ENCODE measurements at regions not wholly inside any gene's neighbourhood (a gene's known extent, or its start where the extent isn't known, plus 50 kb on each side); places are given as distances from the start of the nearest gene placed in this dataset.

- TF ChIP-seq CTCF (IDR thresholded peaks at IDR 0.05): no peak
- DNase-seq (no peak), ATAC-seq (ENCODE audit: low read depth) (no peak)
- Mint-ChIP-seq H3K36me3 (ENCODE audit: low read depth) (no peaks in the 10 kb centered on the region), H3K27me3 (peaks cover 12% of the 10 kb centered on the region), H3K9me3 (no peaks in the 10 kb centered on the region), H3K4me1 (no peaks in the 10 kb centered on the region), H3K27ac (no peak overlapping the region), H3K4me3 (no peak overlapping the region)
- POLR2A ChIA-PET: no interaction called here
- CTCF ChIA-PET: interaction anchor here (1.0 kb wide), 1 partner anchor 10 kb away, joined by 3 read pairs; no protein-coding TSS in a partner anchor
- intact Hi-C loops (cut with micrococcal nuclease): no loop called here
These were observed 293.9 kb downstream of the THBS2 start for GRCh38 chr6:168959696-168960095.

- H3K27me3 Mint-ChIP-seq: peaks cover 12% of the 10 kb centered on the region
- DNase-seq (no peak), ATAC-seq (ENCODE audit: low read depth) (no peak)
- TF ChIP-seq CTCF (IDR thresholded peaks at IDR 0.05): no peak
- intact Hi-C loops (cut with micrococcal nuclease): loop anchor here (1.0 kb wide), 1 partner anchor 1560 kb away; no protein-coding TSS in a partner anchor
- no peaks in the 10 kb centered on the region for H3K9me3 Mint-ChIP-seq
- no peaks in the 10 kb centered on the region for H3K36me3 Mint-ChIP-seq (ENCODE audit: low read depth)
- no peak overlapping the region for H3K4me3 Mint-ChIP-seq
- CTCF ChIA-PET: interaction anchor here (0.6 to 1.8 kb wide), 3 partner anchors 1560 to 1573 kb away, joined by 3 to 8 read pairs (median 7); no protein-coding TSS in a partner anchor
- no peak overlapping the region for H3K27ac Mint-ChIP-seq
- no peaks in the 10 kb centered on the region for H3K4me1 Mint-ChIP-seq
- POLR2A ChIA-PET: no interaction called here
These were observed 296.5 kb downstream of the THBS2 start for GRCh38 chr6:168956884-168957730.

- ATAC-seq (ENCODE audit: low read depth) (no peak), DNase-seq (no peak)
- CTCF ChIA-PET: interaction anchor here (1.8 kb wide), 2 partner anchors 1561 to 1573 kb away, joined by 7 to 8 read pairs; no protein-coding TSS in a partner anchor
- Mint-ChIP-seq H3K27ac (no peak overlapping the region), H3K27me3 (peaks cover 11% of the 10 kb centered on the region), H3K4me3 (no peak overlapping the region), H3K9me3 (no peaks in the 10 kb centered on the region), H3K36me3 (ENCODE audit: low read depth) (no peaks in the 10 kb centered on the region), H3K4me1 (no peaks in the 10 kb centered on the region)
- TF ChIP-seq CTCF (IDR thresholded peaks at IDR 0.05): no peak
- POLR2A ChIA-PET: no interaction called here
- intact Hi-C loops (cut with micrococcal nuclease): no loop called here
These were observed 297.4 kb downstream of the THBS2 start for GRCh38 chr6:168956141-168956838.

GRCh38 chr6:168953461-168953860 lies 300.2 kb downstream of the THBS2 start:
- no peak for TF ChIP-seq CTCF (IDR thresholded peaks at IDR 0.05)
- CTCF ChIA-PET: interaction anchor here (0.8 kb wide), 1 partner anchor 10 kb away, joined by 3 read pairs; no protein-coding TSS in a partner anchor
- DNase-seq (no peak), ATAC-seq (ENCODE audit: low read depth) (no peak)
- H3K36me3 Mint-ChIP-seq (ENCODE audit: low read depth): no peaks in the 10 kb centered on the region
- POLR2A ChIA-PET: no interaction called here
- no peak overlapping the region for H3K4me3 Mint-ChIP-seq
- H3K4me1 Mint-ChIP-seq: no peaks in the 10 kb centered on the region
- H3K27ac Mint-ChIP-seq: no peak overlapping the region
- no peaks in the 10 kb centered on the region for H3K9me3 Mint-ChIP-seq
- peaks cover 9% of the 10 kb centered on the region for H3K27me3 Mint-ChIP-seq
- intact Hi-C loops (cut with micrococcal nuclease): no loop called here

GRCh38 chr6:168951217-168951616 lies 302.4 kb downstream of the THBS2 start:
- H3K4me1 Mint-ChIP-seq: no peaks in the 10 kb centered on the region
- intact Hi-C loops (cut with micrococcal nuclease): no loop called here
- H3K27ac Mint-ChIP-seq: no peak overlapping the region
- no peak for DNase-seq
- ChIA-PET POLR2A (no interaction called here), CTCF (no interaction called here)
- no peak for TF ChIP-seq CTCF (IDR thresholded peaks at IDR 0.05)
- H3K36me3 Mint-ChIP-seq (ENCODE audit: low read depth): no peaks in the 10 kb centered on the region
- no peaks in the 10 kb centered on the region for H3K9me3 Mint-ChIP-seq
- no peak overlapping the region for H3K4me3 Mint-ChIP-seq
- peaks cover 9% of the 10 kb centered on the region for H3K27me3 Mint-ChIP-seq
- no peak for ATAC-seq (ENCODE audit: low read depth)
